ENCODE measurements at regions not wholly inside any gene's neighbourhood (a gene's known extent, or its start where the extent isn't known, plus 50 kb on each side); places are given as distances from the start of the nearest gene placed in this dataset.

DNA sequence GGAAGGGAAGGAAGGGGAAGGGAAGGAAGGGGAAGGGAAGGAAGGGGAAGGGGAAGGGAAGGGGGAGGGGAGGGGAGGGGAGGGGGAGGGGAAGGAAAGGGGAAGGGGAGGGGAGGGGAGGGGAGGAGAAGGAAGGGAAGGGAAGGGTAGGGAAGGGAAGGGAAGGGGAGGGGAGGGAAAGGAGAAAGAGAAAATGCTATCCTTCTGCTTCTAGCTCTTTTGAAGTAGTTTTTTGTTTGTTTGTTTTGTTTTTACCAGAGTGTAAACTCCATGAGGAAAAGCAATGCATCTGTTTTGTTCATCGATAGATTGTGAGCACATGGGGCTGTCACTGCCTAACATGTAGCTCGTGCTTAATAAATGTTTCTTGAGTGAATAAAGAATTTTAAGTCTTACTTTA, 1592.7 kb upstream of the ACVR2A start:
- no peak for TF ChIP-seq ZNF274 (IDR thresholded peaks at IDR 0.05; ENCODE audit: low read length)
- TF ChIP-seq ZNF274 (tag by site-specific recombination; IDR thresholded peaks at IDR 0.05; ENCODE audit: borderline replicate concordance): no peak
- TF ChIP-seq ZNF157 (tag by site-specific recombination; IDR thresholded peaks at IDR 0.05): no peak
- TF ChIP-seq CTCF (tag by site-specific recombination; IDR thresholded peaks at IDR 0.05): no peak
- no peak for TF ChIP-seq MEIS1 (CRISPR knock-in tag; IDR thresholded peaks at IDR 0.05; ENCODE audit: borderline replicate concordance)
- TF ChIP-seq KLF1 (tag by site-specific recombination; IDR thresholded peaks at IDR 0.05): no peak
- no peak for TF ChIP-seq ZNF112 (tag by site-specific recombination; IDR thresholded peaks at IDR 0.05)
- TF ChIP-seq, protein P1, sequence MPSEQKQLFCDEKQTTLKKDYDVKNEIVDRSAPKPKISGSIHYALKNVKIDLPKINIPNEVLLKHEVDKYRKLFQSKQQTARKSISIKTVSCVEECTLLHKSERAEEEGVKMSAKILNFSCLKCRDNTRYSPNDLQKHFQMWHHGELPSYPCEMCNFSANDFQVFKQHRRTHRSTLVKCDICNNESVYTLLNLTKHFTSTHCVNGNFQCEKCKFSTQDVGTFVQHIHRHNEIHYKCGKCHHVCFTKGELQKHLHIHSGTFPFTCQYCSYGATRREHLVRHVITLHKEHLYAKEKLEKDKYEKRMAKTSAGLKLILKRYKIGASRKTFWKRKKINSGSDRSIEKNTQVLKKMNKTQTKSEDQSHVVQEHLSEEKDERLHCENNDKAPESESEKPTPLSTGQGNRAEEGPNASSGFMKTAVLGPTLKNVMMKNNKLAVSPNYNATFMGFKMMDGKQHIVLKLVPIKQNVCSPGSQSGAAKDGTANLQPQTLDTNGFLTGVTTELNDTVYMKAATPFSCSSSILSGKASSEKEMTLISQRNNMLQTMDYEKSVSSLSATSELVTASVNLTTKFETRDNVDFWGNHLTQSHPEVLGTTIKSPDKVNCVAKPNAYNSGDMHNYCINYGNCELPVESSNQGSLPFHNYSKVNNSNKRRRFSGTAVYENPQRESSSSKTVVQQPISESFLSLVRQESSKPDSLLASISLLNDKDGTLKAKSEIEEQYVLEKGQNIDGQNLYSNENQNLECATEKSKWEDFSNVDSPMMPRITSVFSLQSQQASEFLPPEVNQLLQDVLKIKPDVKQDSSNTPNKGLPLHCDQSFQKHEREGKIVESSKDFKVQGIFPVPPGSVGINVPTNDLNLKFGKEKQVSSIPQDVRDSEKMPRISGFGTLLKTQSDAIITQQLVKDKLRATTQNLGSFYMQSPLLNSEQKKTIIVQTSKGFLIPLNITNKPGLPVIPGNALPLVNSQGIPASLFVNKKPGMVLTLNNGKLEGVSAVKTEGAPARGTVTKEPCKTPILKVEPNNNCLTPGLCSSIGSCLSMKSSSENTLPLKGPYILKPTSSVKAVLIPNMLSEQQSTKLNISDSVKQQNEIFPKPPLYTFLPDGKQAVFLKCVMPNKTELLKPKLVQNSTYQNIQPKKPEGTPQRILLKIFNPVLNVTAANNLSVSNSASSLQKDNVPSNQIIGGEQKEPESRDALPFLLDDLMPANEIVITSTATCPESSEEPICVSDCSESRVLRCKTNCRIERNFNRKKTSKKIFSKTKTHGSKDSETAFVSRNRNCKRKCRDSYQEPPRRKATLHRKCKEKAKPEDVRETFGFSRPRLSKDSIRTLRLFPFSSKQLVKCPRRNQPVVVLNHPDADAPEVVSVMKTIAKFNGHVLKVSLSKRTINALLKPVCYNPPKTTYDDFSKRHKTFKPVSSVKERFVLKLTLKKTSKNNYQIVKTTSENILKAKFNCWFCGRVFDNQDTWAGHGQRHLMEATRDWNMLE (tag by site-specific recombination; conservative IDR thresholded peaks at IDR 0.05; ENCODE audit: low read depth): no peak
- TF ChIP-seq SALL2 (tag by site-specific recombination; IDR thresholded peaks at IDR 0.05; ENCODE audit: borderline replicate concordance): no peak
- TF ChIP-seq, protein P2, sequence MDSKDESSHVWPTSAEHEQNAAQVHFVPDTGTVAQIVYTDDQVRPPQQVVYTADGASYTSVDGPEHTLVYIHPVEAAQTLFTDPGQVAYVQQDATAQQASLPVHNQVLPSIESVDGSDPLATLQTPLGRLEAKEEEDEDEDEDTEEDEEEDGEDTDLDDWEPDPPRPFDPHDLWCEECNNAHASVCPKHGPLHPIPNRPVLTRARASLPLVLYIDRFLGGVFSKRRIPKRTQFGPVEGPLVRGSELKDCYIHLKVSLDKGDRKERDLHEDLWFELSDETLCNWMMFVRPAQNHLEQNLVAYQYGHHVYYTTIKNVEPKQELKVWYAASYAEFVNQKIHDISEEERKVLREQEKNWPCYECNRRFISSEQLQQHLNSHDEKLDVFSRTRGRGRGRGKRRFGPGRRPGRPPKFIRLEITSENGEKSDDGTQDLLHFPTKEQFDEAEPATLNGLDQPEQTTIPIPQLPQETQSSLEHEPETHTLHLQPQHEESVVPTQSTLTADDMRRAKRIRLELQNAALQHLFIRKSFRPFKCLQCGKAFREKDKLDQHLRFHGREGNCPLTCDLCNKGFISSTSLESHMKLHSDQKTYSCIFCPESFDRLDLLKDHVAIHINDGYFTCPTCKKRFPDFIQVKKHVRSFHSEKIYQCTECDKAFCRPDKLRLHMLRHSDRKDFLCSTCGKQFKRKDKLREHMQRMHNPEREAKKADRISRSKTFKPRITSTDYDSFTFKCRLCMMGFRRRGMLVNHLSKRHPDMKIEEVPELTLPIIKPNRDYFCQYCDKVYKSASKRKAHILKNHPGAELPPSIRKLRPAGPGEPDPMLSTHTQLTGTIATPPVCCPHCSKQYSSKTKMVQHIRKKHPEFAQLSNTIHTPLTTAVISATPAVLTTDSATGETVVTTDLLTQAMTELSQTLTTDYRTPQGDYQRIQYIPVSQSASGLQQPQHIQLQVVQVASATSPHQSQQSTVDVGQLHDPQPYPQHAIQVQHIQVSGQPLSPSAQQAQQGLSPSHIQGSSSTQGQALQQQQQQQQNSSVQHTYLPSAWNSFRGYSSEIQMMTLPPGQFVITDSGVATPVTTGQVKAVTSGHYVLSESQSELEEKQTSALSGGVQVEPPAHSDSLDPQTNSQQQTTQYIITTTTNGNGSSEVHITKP (tag by site-specific recombination; IDR thresholded peaks at IDR 0.05): no peak
- no peak for TF ChIP-seq ZNF121 (tag by site-specific recombination; IDR thresholded peaks at IDR 0.05)

All from HEK293 (cell line).